Hematopoietic multipotent progenitor cell treated with erythropoietin and hydrocortisone succinate and interleukin-3 and kit ligand, for 4 days (in vitro differentiated cells): ENCODE measurements at regions not wholly inside any gene's neighbourhood (a gene's known extent, or its start where the extent isn't known, plus 50 kb on each side); places are given as distances from the start of the nearest gene placed in this dataset.
"Not testable (repeated sequence)": the region's sequence is repeated elsewhere in the genome, so short reads cannot be mapped to it uniquely, and the experiment has no call there.

Experiments used
- DNase-seq: peaks from one replicate; pipeline ENCODE4 v3.0.0-alpha.2; 2015

DNA sequence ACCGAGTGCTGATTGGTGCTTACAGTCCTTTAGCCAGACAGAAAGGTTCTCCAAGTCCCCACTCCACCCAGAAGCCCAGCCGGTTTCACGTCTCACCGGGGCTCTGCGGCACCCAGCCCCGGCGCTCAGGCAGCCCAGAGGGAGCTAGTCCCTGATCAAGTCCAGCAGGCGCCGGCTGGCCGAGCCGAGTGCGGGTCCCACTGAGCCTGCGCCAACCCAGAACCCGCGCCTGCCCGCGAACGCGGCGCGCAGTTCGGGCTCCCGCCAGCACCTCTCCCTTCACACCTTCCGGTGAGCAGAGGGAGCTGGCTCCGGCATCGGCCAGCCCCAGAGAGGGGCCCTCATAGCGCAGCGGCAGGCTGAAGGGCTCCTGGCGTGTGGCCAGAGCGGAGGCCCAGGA lies 481.6 kb upstream of the CHD1 start:
- not testable (repeated sequence) for DNase-seq

DNA sequence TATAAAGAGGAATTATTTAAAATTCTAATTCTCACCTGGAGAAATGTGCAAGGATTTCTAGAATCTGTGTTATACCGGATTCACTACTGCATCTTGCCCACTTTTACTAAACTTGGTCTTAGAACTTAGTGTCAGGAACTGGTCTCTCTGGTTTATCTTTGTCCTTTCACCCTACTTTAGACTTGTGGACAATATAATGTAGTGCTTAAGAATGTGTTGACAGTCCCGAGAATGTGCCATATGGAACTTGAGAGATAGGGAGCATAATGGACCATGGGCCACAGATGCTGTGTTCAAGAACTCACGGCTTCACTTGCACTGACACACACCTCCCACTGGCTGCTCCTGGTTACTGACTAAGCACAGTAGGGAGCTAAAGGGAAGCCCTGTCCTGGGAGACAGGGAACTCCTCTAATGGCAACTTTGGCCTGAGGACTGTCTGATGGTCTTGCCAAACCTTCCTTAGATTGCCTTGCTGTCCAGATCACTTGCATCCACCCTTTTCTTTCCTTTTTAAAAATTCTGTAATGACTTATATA lies 476.0 kb upstream of the CHD1 start:
- not testable (repeated sequence) for DNase-seq

DNA sequence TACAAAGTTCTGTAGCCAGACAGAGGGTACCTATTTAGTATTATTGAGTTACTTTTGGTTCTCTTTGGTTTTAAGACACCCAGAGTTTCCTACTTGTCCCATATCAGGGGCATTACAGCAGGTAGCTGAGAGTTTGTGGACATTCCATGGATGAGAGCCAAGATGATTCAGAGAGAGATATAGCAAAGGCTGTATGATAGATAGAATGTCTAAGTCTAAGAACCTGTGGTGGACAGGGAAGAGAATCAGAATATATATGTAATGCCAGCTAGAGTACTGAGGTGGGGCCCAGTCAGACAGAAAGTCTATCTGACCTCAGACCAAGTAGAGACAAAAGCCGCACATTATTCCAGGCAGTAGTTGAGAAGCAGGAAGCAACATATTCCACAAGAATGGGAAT lies 471.8 kb upstream of the CHD1 start:
- not testable (repeated sequence) for DNase-seq

DNA sequence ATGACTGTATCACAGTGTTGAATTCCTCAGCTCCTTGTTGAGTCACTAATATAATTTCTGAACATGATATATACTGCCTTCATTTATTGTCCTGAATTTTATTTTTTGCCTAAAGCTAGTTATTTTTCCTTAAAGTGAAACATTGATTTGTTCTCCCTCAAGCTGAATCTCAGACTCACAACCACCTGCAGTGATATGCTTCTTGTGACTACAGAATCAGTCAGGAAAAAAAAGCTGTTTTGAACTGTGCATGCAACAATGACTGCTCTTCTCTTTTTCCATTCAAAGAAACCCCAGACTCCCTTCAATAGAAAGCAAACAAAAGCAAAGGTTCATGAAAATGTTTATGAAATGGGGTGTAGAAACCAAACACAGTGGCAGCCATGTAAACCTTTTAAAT lies 470.2 kb upstream of the CHD1 start:
- DNase-seq, result no peak

DNA sequence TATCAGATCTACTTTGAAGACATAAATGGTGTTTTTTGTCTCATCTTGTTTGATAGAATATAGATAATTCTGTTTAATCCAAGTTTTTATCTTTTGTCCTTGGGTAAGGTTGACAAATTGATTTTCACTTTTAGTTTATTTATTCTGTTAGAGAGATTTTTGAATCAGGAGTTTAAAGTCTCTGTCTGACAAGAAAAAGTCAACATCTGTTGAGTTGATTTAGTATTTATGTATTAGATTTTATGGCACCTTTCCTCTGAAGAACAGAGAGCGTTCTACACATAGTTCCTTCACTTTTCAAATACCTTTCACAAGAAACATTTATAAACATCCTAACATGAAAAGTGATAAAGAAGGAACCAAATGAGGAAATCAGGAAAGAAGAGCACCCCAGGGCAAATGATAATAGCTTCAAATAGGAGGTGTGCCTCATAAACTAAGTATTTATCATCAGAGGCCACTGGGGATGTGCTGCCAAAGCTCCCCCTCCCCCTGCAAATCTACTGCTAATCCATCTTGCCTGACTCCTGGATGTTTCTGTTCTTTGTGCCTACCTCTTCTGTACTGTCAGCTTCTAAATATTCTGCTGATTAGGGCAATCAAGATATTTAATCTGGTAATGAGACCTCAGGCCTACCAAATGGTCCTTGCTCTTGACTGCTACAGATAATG lies 457.7 kb upstream of the CHD1 start:
- DNase-seq, result no peak

DNA sequence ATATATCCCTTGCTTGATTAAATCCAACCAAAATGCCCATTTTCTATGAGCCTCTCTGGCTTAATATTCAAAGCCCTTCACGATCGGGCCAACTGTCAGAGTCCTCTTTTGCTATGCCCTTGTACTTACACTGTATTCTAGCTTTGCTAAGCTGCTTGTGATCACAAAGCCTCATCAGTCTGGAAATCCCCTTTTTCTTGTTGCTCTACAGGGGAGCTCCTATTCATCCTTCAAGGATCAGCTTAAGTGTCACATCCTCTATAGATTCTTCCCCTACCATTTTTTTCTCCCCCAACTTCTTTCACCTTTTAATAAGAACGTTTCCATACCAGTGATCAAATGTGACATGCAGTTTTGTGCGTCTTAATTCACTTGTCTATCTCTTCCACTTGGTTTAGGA lies 450.4 kb upstream of the CHD1 start:
- no peak for DNase-seq

DNA sequence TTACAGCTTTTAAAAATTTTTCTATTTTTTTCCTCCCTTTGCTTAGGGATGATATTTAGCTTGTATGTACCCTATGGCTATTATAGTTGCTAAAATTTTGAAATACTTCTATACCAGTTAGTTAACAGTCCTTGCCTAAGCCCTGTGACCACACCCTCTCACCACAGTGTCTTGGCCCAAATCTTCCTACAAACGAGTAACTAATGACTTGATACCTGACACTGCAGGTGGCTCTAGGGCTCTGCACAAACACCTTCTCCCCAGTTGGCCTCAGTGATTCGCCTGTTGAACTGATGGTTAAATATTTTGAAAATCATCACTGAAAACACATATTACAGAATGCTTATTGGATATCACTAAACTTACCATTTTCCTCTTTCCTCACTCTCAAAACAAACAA lies 449.6 kb upstream of the CHD1 start:
- no peak for DNase-seq

DNA sequence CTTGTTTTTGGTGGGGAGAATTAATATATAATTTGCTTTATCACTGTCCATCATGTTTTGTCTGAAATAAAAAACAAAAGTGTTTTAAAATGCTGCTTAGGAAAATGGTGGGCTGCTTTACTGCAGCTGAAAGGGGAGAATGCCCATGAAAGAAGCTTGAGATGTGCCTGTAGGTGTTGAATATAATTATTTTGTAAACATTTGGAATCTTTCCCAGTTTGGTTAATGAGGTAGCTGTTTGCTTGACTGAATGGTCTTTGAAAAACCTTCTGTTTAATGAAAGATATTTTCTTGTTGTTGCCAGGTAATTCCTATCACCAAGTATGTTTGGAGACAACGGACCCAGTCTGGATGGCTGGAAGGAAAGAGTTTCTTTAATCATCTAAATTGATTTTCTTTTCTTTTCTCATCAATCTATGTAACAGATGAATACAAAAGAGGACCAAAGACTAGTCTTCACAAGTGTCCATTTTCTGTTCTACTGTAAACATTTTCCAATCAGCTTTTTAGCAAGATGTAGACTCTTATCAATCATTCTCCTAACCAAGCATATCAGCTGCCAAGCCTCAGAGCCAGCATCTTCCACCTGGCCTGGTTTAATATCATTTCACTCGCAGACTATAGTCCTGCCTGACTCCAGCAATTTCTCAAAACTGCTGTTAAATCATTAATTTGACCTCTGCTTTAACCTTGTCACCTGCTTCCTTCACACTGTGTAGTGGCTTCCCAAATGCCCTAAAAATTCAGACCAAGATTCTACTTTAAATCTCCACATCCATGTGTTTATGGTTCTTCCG lies 441.2 kb upstream of the CHD1 start:
- DNase-seq, result no peak

DNA sequence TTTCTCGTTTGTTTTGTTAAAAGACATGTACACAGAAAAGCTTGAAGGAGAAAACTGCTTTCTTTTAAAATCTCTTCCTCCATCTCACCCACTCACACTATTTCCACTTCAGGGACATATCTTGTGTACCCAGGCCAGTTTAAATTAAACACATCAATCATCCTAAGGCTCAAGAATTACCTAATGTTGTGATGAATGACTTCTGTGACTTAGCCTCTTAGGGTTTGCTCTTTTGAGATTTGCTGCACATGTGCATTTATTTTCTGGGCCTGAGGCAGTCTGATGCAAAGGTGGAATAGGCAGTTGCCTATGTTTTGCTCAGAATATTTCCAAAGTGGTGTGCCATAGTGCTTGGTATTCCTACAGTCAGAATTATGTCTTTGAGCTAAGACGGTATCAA lies 439.9 kb upstream of the CHD1 start:
- DNase-seq, result no peak

DNA sequence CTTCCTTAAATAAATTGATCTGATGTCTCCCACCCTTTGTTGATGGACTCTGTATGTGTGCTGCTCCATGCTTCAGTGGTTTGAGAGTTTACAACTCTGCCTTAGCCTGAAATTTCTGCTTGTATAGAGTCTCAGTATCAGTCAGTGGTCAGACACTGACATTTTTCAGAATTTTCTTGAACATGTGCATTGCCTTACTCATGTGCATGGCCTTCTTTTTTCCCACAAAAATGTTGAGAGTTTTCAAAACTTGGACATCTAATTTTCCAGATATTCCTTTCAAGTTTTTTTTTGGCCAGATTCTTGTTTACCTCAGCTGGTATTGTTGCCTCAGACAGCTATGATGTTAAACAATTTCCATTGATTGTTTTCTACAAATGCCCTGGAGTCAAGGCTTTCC lies 427.1 kb upstream of the CHD1 start:
- no peak for DNase-seq

DNA sequence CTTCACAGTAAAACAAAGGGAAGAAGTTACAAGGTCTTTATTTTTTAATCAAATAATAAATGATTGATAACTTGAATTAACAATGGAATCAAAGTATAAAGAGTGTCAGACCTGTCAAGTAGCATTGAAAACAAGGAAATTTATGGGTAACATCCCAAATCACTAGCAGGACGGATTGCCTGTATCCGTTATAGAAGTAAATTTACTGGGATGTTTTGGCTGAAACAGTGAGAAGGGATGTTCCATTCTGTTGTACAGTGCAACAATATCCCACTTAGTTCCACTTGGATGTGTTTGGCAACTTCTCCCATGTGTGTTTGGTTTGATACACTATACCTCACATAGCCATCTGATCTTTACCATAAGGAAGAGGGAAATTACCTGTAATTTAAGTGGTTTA lies 421.0 kb upstream of the CHD1 start:
- DNase-seq, result no peak

DNA sequence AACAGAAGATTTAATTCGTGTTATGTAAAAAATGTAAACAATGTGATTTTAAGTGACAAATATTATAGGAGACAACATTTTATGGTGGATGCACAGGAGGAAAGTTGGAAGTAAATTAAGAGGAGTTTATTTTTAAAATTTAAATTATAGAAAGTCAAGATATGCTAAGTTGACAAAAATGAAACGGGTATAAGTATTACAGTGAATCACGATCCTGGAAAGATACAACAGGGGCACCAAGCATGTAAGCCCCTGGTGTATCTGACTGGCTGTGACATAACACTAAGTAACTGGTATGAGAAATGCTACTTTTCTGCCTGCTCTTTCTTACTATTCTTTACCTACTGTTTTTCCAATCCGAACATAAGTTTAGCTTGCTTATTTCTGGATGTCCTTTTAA lies 419.8 kb upstream of the CHD1 start:
- no peak for DNase-seq

DNA sequence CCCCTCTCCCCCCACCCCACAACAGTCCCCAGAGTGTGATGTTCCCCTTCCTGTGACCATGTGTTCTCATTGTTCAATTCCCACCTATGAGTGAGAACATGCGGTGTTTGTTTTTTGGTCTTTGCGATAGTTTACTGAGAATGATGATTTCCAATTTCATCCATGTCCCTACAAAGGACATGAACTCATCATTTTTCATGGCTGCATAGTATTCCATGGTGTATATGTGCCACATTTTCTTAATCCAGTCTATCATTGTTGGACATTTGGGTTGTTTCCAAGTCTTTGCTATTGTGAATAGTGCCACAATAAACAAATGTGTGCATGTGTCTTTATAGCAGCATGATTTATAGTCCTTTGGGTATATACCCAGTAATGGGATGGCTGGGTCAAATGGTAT lies 411.0 kb upstream of the CHD1 start:
- not testable (repeated sequence) for DNase-seq

DNA sequence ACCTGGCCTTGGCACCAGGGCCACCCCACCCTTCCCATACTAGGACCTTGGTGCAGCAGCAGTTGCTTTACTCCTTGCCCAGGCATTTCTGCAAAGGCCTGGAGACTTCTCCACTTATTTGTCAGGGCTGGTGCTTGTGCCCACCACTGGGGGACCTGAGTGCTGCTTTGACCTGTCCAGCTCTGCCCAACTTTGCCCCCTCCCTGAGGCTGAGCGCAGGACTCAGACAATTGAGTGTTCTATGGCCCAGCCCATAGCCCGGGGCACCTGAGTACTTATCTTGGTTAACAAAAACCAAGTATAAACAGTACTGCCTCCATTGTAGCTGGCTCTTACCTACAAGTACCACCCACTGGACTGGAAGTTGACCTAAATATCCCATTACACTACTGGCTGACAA lies 406.1 kb upstream of the CHD1 start:
- DNase-seq, result no peak

DNA sequence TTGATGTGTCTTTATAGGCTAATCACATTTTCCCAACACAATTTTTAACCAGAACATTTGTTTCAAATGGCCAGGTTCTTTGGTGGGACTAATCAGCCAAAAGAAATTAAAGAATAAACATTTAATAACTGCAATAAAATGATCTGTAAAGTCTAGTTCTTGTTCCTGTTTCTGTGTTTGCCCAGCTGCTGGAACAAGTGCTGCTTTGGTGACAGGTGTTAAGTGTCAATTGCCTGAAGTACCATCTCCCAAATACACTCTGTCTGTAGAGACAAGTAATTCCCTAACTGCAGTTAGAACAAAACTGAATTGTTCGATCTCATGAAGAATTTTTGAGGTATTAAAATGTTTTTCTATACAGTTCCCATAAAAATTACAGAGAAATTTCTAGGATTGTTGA lies 402.3 kb upstream of the CHD1 start:
- DNase-seq, result no peak

DNA sequence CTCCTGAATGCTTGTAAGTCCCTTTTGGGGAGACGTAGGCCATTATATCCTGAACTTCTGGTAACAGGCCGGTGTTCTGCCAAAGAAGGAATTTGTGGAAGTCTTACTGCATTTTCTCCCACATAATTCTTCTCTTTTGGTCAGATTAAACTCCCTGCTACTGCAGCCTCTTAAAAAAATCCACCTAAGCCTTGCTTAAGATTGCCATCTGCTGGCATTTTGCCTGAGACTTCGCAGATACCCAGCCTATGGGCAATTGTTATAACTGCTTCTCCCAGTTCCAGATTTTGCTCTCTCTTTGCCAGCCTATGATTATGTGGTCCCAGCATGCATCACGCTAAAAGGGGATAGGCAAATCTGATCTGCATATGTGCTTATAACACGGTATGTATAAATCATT lies 391.6 kb upstream of the CHD1 start:
- DNase-seq, result peak; percentile 6

DNA sequence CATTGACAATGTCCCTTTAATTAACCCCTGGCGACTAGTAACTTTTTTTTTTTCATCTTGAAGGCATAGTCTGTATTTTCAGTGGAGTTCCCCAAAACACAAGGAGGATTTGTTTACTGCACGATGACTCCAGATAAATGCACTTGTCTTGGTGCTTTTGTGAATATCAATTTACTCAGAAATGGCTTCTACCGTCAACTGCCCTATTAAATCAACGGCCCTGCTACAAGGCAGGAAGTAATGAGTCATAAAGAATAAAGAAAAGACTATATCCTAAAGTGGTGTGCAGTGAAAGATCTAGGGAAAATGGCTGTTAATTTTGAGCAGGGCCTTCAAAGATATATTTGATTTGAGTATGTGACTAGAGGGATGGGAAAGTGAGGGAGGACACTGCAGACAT lies 388.3 kb upstream of the CHD1 start:
- no peak for DNase-seq

DNA sequence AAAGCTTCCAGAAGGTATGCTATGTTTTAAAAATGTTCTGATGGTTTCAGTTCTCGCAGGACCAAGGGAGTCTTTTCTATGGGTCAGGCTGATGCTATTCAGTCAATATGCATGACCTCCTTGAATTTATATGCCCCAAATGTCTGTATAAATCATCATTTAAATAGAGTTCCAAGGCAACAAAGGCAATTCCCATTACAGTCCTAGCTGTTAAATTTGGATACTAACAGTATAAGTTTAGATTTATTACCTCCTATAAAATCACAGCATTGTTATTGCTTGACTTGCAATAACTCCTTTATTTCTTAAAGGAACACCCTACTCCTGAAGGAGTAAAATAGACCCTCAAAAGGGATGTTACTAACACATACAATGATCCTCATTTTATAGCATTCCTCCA lies 387.7 kb upstream of the CHD1 start:
- DNase-seq, result no peak

DNA sequence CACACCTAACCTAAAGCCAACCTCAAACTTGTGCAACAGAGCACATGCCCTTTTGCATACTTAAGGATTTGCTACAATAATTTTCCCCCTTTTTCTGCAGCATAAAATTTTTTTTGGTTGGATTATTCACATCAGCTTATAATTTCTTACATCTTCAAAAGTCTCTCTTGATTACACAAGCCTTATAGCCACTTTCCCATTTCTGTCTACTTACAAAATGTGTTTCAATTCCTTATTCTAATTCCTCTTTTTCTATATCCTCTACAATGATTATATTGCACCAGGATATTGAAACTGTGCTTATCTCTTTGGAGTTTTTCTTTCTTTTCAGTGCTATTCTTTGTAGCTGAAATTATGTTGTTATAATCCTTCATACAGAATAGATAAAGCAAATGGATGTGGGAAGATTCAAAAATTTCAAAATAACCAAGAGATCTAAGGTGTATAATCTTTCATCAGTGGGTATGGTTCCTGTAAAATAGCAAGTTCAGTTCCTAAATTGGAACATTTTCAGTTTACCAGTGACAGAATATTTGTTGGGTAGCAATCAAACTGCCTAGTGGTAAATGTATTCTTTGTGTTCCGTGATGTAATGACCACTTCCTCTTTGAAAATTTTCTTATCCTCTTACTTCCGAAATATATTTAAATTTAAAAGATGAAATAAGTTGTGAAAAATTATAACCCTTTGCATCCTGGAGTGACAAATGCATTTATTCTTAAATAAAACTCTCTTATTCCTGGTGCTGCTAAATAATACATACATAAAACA lies 386.8 kb upstream of the CHD1 start:
- no peak for DNase-seq

DNA sequence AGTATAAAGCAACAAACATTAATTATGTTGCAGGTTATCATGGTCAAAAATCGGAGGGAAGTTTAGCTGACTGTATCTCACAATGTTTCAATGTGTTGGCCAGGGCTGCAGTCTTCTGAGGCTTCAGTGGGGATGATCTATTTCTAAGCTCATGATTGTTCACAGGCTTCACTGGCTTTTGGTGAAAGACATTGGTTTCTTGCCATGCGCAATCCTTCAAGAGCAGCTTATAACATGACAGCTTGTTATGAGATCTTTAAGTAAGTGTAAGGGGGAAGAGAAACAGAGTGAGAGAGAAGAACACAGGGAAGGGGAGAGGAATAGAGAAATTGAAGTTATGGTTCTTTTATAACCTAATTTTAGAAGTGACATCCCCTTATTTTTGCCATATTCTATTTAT lies 385.9 kb upstream of the CHD1 start:
- DNase-seq, result no peak

DNA sequence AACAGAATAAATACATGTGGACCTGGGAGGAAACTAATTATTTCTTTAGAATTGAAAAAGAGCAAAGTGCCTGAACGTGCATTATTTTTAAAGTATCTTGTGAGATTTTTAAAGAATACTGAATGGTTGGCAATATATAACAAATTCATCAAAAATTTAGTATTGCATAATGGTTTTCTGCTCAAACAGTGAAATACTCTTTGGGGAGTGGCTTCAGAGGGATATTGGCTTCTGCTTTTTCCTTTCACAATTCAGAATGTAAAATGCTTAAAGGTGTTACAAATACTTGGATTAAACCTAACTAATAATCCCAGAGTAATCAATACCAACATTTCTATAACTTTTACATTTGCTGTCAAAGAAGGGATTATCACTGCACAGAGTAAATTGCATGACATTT lies 379.3 kb upstream of the CHD1 start:
- no peak for DNase-seq

DNA sequence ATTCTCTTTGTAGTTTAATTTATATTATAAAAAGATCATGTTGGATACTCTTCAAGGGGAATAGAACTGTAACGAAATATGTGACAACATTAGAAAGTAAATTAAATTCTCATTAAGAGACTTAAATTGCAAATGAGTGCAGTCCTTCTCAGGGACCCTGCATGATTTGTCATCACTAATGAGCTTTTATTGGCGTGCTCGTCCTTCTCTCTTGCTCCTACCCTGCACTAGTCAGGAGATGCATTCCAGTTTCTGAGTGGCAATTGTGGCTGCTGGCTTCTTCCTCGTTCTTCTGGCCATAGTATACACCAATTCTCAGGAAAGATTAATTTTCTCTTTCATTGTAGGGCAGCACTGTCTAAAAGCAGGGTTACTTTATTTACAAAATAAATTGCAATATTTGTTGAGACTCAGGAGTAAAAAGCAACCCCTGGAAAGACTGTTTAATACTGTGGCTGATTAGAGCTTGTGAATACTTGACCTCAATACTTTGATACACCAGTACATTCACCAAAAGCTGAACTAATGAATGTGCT lies 376.3 kb upstream of the CHD1 start:
- no peak for DNase-seq

DNA sequence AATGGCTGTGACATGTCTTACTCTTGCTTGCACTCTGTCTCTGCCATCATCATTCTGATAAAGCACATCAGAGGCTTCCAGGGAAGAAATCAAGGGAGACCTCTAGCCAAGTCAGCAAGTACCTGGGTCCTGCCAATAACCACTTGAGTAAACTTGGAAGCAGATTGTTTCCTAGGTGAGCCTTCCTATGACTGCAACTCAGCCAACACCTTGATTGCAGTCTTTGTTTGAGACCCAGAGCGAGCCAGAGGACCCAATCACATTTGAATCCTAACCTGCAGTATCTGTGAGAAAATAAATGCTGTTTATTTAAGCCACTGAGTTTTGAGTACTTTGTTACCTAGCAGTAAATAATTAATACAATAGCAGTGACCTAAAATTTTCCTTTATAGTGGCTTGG lies 356.8 kb upstream of the CHD1 start:
- no peak for DNase-seq

DNA sequence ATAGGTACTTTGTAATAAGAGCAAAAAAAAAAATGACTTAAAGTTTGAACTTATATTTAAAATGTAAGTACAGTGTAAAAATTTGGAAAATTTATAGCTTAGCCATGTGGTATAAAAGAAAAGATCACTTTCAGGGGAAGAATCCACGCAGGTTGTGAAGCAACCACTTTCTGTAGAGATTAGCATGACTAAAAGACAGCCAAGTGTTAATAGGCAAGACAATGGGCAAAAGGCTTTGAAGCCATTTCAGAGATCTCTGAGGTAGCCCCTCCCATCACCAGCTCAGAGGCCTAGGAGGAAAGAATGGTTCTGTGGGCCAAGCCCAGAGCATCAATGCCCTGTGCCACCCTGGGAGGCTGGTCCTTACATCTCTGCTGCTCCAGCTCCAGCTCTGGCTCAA lies 346.3 kb upstream of the CHD1 start:
- no peak for DNase-seq
